Activated T-helper 2 cell treated with anti-CD3 and anti-CD28 coated beads, Interferon-gamma antibody, Interleukin-2, Interleukin-4, amounts not matched to agents 10 μg/mL and 5 μg/mL and 100 μg/mL, durations not matched to agents 14 hours and 24 hours and 36 hours (primary cell): ENCODE measurements at regions not wholly inside any gene's neighbourhood (a gene's known extent, or its start where the extent isn't known, plus 50 kb on each side); places are given as distances from the start of the nearest gene placed in this dataset.

Source experiments
- DNase-seq: peaks from one replicate; pipeline ENCODE4 v3.0.0; 2021; ENCODE audit warnings: low spot score
- H3K27ac Mint-ChIP-seq: one replicate; pipeline ENCODE4 v1.8.0; 2021; ENCODE audit warnings: mixed read lengths
- H3K27me3 Mint-ChIP-seq: one replicate; pipeline ENCODE4 v1.8.0; 2021; ENCODE audit warnings: low read depth, mixed read lengths
- H3K36me3 Mint-ChIP-seq: one replicate; pipeline ENCODE4 v1.8.0; 2021; ENCODE audit warnings: low read depth, mixed read lengths
- H3K4me1 Mint-ChIP-seq: one replicate; pipeline ENCODE4 v1.8.0; 2021; ENCODE audit warnings: low read depth, mixed read lengths
- H3K4me3 Mint-ChIP-seq: one replicate; pipeline ENCODE4 v1.8.0; 2021; ENCODE audit warnings: low read depth, mild to moderate bottlenecking, moderate library complexity, mixed read lengths
- H3K9me3 Mint-ChIP-seq: one replicate; pipeline ENCODE4 v1.8.0; 2021; ENCODE audit warnings: mixed read lengths
- intact Hi-C: fragments of 100-400 bp; cut with micrococcal nuclease; formaldehyde crosslinking; loops from one replicate; pipeline ENCODE4 v1.15.1; 2023

GRCh38 chrX:121102101-121102500, 54.7 kb downstream of the GLUD2 start:
- no peak for DNase-seq
- Mint-ChIP-seq H3K4me3 (no peak overlapping the region), H3K27ac (no peak overlapping the region), H3K27me3 (no peaks in the 10 kb centered on the region), H3K9me3 (no peaks in the 10 kb centered on the region), H3K36me3 (no peaks in the 10 kb centered on the region), H3K4me1 (no peaks in the 10 kb centered on the region)
- intact Hi-C loops, result no loop called here

DNA sequence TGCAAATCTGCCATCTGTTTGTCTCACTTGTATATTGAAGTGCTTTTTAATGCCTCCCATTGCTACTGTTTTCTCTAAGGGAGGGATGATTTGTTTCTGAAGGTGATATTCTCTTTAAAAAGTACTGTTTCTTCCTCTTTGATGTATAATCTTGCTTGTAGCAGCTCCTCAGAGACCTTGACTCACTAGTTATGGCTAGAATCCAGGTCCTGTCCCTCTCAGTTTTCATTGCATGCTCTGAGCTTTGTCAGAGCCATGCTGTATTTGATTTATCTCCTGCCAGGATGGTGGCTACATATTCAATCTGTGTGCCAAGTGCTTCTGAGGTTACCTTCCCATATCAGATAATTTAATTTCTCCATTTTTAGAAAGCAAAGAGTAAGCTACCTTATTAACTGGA, 56.0 kb downstream of the GLUD2 start:
- DNase-seq, result no peak
- Mint-ChIP-seq H3K36me3 (no peaks in the 10 kb centered on the region), H3K4me3 (no peak overlapping the region), H3K27me3 (no peaks in the 10 kb centered on the region), H3K27ac (no peak overlapping the region), H3K9me3 (no peaks in the 10 kb centered on the region), H3K4me1 (no peaks in the 10 kb centered on the region)
- intact Hi-C loops, result no loop called here

DNA sequence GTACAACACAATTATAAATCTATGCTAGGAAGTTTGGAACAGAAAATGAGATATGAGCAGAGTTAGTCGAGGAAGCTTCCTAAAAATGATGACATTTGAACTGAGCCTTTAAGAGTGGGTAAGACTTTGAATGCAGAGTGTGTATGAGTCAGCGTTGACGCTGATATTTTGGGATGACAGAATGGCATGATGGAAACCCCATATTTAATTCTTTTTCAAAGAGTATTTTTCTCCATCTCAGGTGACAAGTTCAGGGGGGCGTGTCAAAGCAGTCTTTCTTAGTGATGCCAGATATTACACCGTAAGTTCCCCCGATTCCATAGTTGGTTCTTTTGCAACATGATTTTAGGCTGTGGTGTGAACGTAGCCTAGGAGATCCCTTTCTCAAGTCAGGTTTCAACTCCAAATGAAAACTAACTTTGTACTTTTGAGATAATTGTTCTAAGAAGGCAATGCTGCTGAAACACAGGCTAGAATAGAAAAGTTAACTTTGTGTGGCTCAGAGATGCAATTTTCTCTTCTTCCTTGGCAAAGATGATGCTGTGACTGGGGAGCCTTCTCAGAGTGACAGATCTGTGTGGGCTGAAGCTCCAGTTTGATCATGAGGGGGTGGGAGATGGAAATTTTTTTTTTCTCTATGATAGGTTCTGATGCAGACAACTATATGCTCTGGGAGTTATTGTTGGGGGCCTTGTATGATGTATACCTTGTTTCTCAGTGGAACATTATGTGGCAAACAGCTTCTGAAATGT, 59.2 kb downstream of the GLUD2 start:
- no peak overlapping the region for H3K27ac Mint-ChIP-seq
- no peaks in the 10 kb centered on the region for H3K36me3 Mint-ChIP-seq
- intact Hi-C loops, result no loop called here

GRCh38 chrX:121109986-121110385, 62.6 kb downstream of the GLUD2 start:
- intact Hi-C loops, result no loop called here
- no peaks in the 10 kb centered on the region for H3K36me3 Mint-ChIP-seq
- H3K4me3 Mint-ChIP-seq, result no peak overlapping the region
- no peak overlapping the region for H3K27ac Mint-ChIP-seq
- DNase-seq, result no peak
- H3K9me3 Mint-ChIP-seq, result no peaks in the 10 kb centered on the region
- H3K4me1 Mint-ChIP-seq, result no peaks in the 10 kb centered on the region
- no peaks in the 10 kb centered on the region for H3K27me3 Mint-ChIP-seq

More for the DNA sequence above, 59.2 kb downstream of the GLUD2 start:
- Mint-ChIP-seq H3K27me3 (no peaks in the 10 kb centered on the region), H3K4me3 (no peak overlapping the region), H3K4me1 (no peaks in the 10 kb centered on the region), H3K9me3 (no peaks in the 10 kb centered on the region)
- DNase-seq, result no peak

DNA sequence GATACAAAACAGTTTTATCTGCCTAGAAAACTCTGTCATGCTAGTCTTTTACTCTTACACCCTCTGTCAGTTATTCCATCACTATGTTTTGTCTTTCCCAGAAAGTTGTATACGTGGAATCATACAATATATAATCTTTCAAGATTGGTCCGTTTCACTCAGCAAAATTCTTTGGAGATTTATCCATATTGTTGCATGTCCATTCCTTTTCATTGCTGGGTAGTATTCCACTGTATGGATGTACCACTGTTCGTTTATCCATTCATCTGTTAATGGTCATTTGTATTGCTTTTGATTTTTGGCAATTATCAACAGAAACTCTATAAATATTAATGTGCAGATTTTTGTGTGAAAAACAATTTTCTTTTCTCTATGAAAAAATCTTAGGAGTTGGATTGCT, 63.1 kb downstream of the GLUD2 start:
- H3K27ac Mint-ChIP-seq, result no peak overlapping the region
- no peaks in the 10 kb centered on the region for H3K27me3 Mint-ChIP-seq
- H3K4me3 Mint-ChIP-seq, result no peak overlapping the region
- H3K36me3 Mint-ChIP-seq, result no peaks in the 10 kb centered on the region
- no peaks in the 10 kb centered on the region for H3K4me1 Mint-ChIP-seq
- no peaks in the 10 kb centered on the region for H3K9me3 Mint-ChIP-seq
- no peak for DNase-seq
- intact Hi-C loops, result no loop called here

- Mint-ChIP-seq H3K27ac (no peak overlapping the region), H3K4me1 (no peaks in the 10 kb centered on the region), H3K36me3 (no peaks in the 10 kb centered on the region), H3K9me3 (no peaks in the 10 kb centered on the region), H3K27me3 (no peaks in the 10 kb centered on the region), H3K4me3 (no peak overlapping the region)
- intact Hi-C loops, result no loop called here
- no peak for DNase-seq
These were observed 67.3 kb downstream of the GLUD2 start for GRCh38 chrX:121114691-121115090.

DNA sequence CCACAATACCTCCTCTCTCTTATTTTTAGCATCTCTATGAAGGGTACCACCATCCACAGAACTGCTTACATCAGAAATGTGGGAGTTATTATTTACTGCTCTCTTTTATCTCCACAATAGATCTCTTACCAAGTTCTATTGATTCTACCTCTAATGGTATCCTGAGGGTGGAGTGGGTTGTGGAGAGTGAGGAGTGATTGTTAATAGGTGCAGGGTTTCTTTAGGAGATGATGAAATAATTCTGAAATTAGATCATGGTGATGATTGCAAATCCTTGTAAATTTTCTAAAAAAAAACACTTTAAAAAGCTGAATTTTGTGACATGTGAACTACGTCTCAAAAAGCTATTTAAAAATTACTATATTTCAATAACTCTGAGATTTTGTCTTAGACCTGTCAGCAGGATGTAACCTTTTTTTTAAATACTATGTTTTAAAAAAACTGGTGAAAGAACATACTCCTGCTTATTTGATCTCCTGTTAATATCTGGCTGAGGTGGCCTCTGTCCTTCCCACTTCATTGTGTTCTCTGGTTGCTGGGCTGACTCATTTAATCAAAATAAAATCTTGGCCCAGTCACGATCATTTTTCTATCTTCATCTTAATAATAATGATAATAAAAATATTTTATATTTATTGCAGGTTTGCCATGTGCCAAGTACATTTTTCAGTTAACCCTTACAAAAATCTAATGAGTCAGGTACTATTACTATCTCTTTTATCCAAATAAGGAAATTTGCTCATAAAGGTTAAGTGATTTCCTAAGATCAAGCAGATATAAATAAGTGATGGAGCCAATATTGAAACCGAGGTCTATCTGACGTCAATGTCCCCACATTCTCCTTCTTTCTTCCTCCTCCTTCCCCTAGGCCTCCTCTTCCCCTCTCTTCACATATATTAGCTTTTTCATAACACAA, 73.5 kb downstream of the GLUD2 start:
- H3K4me3 Mint-ChIP-seq, result no peak overlapping the region
- intact Hi-C loops, result no loop called here
- no peak for DNase-seq
- no peaks in the 10 kb centered on the region for H3K4me1 Mint-ChIP-seq
- H3K9me3 Mint-ChIP-seq, result no peaks in the 10 kb centered on the region
- no peak overlapping the region for H3K27ac Mint-ChIP-seq
- H3K27me3 Mint-ChIP-seq, result no peaks in the 10 kb centered on the region
- no peaks in the 10 kb centered on the region for H3K36me3 Mint-ChIP-seq

- Mint-ChIP-seq H3K27ac (no peak overlapping the region), H3K4me1 (no peaks in the 10 kb centered on the region), H3K9me3 (no peaks in the 10 kb centered on the region), H3K27me3 (no peaks in the 10 kb centered on the region), H3K36me3 (no peaks in the 10 kb centered on the region), H3K4me3 (no peak overlapping the region)
- intact Hi-C loops, result no loop called here
- no peak for DNase-seq
These were observed 74.9 kb downstream of the GLUD2 start for GRCh38 chrX:121122332-121122731.

DNA sequence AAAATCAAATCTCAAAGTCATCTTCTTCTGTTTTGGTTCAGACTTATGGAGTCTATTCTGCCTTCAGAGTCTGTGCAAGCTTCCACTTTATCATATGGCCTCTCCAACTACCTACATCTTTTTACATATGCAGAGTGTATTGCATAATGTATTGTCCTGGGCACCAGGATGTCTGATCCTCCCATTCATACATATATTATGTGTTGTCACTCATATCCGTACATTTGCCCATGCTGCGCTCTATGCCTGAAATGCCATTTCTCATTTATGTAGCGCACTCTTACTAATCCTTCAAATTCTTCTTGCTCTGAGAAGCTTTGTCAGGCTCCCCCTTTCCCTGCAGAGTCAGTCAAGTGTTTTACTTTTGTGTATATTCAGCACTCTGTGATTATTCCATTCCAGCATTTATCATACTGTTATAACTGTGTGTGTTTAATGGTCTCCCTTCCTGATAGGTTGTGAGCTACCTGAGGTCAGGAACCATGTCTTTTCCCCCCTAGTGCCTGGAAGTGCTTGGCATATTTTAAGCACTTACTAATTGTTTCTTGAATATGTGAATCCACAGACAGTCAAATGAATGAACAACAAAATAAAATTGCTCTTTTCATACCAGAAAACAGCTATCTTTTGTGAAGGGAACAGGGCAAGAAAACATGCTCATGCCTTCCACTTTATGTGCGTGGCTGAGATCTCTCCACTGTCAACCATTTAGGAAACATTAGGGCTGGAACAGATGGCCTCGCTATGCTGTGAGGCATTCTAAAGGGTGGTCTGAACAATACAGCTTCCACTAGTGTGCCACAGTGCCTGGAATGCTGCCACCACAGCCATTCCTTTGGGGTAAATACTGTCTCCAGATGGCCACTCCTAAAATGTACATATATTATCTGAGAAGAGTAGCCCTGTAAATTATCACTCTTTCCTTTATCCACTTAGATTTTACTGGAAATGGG, 81.8 kb downstream of the GLUD2 start:
- Mint-ChIP-seq H3K4me3 (no peak overlapping the region), H3K4me1 (no peaks in the 10 kb centered on the region), H3K36me3 (no peaks in the 10 kb centered on the region), H3K9me3 (no peaks in the 10 kb centered on the region), H3K27me3 (no peaks in the 10 kb centered on the region), H3K27ac (no peak overlapping the region)
- intact Hi-C loops, result no loop called here
- no peak for DNase-seq

DNA sequence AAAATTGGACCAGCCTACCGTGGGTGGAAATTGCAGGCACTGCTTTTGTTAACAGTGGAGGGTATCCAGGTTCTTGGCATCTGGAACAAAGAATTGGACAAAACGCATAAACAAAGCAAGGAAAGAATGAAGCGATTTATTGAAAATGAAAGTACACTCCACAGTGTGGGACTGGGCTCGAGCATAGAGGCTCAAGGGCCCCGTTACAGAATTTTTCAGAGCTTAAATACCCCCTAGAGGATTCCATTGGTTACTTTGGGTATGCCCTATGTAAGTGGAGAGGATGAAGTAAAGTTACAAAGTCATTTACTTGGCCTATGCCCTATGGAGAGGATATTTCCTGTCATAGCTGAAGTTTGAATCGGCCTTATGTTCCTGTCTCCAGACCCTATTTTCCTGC, 85.3 kb downstream of the GLUD2 start:
- no peak for DNase-seq
- intact Hi-C loops, result no loop called here
- Mint-ChIP-seq H3K27me3 (no peaks in the 10 kb centered on the region), H3K36me3 (no peaks in the 10 kb centered on the region), H3K4me1 (no peaks in the 10 kb centered on the region), H3K27ac (no peak overlapping the region), H3K9me3 (no peaks in the 10 kb centered on the region), H3K4me3 (no peak overlapping the region)

GRCh38 chrX:121135488-121136207, 88.2 kb downstream of the GLUD2 start:
- no peaks in the 10 kb centered on the region for H3K9me3 Mint-ChIP-seq
- H3K27me3 Mint-ChIP-seq, result no peaks in the 10 kb centered on the region
- intact Hi-C loops, result no loop called here
- no peaks in the 10 kb centered on the region for H3K4me1 Mint-ChIP-seq
- H3K27ac Mint-ChIP-seq, result no peak overlapping the region
- H3K4me3 Mint-ChIP-seq, result no peak overlapping the region
- no peaks in the 10 kb centered on the region for H3K36me3 Mint-ChIP-seq
- no peak for DNase-seq

- H3K4me3 Mint-ChIP-seq, result no peak overlapping the region
- H3K27ac Mint-ChIP-seq, result no peak overlapping the region
- H3K9me3 Mint-ChIP-seq, result peaks cover 4% of the 10 kb centered on the region
- no peaks in the 10 kb centered on the region for H3K27me3 Mint-ChIP-seq
- intact Hi-C loops, result no loop called here
- H3K36me3 Mint-ChIP-seq, result no peaks in the 10 kb centered on the region
- H3K4me1 Mint-ChIP-seq, result peaks cover 7% of the 10 kb centered on the region
- no peak for DNase-seq
These were observed 98.7 kb downstream of the GLUD2 start for GRCh38 chrX:121146059-121146628.
